Fibroblast of pulmonary artery (primary cell): ENCODE measurements at regions not wholly inside any gene's neighbourhood (a gene's known extent, or its start where the extent isn't known, plus 50 kb on each side); places are given as distances from the start of the nearest gene placed in this dataset.
"Not testable (repeated sequence)": the region's sequence is repeated elsewhere in the genome, so short reads cannot be mapped to it uniquely, and the experiment has no call there.

Experiments used
- DNase-seq: peaks from one replicate; pipeline ENCODE4 v3.0.0-alpha.2; 2010; ENCODE audit warnings: low read depth
- H3K4me3 ChIP-seq: replicated peaks from 2 replicates; pipeline ENCODE4 v1.5.1; 2011; ENCODE audit warnings: low read depth, mild to moderate bottlenecking, control low read depth, low read length, moderate library complexity
- TF ChIP-seq, protein P1 (sequence below): IDR thresholded peaks from 2 replicates; pipeline ENCODE4 v1.5.1; 2011; ENCODE audit warnings: mild to moderate bottlenecking, control low read depth, low read length, inconsistent platforms; ENCODE audit errors: missing control alignments

DNA sequence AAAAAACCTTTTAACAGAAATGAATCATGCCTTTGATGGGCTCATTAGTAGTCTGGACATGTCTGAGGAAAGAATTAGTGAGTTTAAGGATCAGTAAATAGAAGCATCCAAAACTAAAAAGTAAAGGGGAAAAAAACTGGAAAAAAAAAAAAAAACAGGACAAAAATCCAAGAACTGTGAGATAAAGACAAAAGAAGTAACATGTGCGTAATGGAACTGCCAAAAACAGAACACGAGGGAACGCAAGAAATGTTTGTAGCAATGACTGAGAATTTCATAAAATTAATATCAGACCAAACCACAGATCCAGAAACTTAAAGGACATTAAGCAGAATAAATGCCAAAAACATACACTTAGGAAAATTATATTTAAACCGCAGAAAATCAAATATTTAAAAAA is 77.4 kb downstream of the MS4A13 start:
- H3K4me3 ChIP-seq: no peak overlapping the region
- no peak for DNase-seq
- TF ChIP-seq, protein P1, sequence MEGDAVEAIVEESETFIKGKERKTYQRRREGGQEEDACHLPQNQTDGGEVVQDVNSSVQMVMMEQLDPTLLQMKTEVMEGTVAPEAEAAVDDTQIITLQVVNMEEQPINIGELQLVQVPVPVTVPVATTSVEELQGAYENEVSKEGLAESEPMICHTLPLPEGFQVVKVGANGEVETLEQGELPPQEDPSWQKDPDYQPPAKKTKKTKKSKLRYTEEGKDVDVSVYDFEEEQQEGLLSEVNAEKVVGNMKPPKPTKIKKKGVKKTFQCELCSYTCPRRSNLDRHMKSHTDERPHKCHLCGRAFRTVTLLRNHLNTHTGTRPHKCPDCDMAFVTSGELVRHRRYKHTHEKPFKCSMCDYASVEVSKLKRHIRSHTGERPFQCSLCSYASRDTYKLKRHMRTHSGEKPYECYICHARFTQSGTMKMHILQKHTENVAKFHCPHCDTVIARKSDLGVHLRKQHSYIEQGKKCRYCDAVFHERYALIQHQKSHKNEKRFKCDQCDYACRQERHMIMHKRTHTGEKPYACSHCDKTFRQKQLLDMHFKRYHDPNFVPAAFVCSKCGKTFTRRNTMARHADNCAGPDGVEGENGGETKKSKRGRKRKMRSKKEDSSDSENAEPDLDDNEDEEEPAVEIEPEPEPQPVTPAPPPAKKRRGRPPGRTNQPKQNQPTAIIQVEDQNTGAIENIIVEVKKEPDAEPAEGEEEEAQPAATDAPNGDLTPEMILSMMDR: no peak

DNA sequence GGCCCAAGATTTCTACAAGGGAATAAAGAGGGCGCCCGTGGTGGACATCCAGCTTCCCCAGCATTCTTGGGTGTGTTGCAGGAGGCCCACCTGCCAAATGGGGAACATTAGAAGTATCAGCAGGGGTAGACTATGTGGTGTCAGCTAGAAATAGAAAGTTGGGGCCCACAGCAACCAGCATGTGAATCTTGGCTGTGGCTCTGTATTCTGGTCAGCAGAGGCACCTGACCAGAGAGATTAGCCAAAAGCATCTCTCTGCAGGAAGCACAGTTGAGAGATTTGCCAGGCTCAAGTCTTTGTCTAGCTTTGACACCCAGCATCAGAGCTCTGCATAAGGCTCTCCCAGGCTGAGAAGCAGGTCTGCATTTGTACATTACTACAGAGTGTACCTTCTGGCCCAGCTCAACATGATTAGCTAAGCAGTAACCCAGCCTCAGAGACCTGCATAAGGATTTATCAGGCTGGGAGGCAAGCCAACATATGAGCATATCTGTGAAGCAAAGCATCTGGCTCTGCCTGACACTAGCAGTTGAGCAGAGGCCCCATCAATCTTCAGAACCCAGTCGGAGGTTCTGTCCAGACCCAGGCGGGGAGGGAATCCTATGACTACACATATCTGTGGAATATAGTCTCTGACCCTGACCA is 79.9 kb downstream of the MS4A13 start:
- H3K4me3 ChIP-seq: no peak overlapping the region
- TF ChIP-seq, protein P1: no peak
- DNase-seq: no peak

DNA sequence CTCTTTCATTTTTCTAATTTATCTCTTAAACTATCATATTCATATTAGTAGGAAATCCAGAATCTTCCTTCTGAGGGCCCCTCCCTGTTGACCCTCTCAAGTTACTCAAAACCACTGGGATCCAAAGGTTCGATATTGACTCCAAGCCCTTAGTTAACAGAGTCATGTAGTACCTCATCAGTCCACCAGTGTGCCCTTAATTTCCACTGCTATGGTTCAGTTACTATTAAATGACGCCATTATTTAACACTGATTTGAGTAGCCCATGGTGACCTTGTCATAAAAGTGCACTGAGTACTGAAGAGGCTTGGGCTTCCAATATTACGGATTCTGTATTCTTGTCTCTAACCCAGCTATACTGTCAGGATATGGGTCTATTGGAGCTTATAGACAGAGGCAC is 91.9 kb upstream of the MS4A8 start:
- H3K4me3 ChIP-seq: no peak overlapping the region
- TF ChIP-seq, protein P1: no peak
- DNase-seq: no peak

DNA sequence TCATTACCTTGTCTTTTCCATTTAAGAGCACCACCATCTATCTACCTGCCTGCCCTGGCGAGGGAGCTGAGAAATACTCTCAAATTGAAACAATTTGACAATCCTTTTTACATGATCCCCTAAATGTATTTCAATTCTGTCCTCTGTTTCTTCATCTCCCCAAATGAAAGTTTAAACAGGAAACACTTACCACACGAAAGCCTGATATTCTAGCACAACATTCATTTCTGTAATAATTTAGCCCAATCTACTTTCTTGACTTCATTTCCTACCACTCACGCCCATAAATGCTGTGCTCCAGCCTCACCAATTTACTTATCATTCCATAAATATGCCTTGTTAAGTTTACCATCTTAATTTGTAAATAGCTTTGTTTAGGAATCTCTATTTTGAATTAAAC is 89.8 kb upstream of the MS4A8 start:
- no peak for DNase-seq
- H3K4me3 ChIP-seq: no peak overlapping the region
- TF ChIP-seq, protein P1: no peak

DNA sequence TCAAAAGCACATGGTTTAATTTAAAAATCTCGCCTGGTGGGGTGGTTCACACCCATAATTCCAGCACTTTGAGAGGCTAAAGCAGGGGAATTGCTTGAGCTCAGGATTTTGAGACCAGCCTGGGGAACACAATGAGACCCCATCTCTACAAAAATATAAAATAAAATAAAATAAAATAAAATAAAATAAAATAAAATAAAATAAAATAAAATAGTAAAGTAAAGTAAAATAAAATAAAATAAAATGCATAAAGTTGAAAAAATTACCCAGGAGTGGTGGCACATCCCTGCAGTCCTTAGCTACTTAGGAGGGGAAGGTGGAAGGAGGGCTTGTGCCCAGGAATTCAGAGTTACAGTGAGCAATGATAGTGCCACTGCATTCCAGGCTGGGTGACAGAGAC is 88.7 kb upstream of the MS4A8 start:
- TF ChIP-seq, protein P1: no peak

DNA sequence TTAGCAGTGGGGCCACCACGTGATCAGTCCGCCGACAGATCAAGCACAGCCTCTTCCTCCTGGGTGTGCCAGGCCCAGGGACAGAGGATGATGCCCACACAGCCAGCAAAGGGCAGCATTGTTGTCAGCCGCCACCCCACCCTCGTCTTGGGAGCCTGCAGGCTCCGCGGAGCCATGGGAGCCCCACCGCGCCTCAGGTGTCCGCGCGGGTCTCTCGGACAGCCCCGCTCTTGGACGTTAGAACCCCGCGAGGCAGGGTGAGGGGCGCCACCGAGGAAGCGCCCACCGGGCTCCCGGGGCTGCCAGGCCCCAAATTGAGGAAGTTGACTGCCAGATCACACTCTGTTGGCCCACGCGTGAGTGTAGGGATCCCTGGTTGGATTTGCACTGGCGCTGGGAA is 83.9 kb upstream of the MS4A8 start:
- TF ChIP-seq, protein P1: no peak

More for the DNA sequence above, 88.7 kb upstream of the MS4A8 start:
- H3K4me3 ChIP-seq: no peak overlapping the region
- DNase-seq: no peak

DNA sequence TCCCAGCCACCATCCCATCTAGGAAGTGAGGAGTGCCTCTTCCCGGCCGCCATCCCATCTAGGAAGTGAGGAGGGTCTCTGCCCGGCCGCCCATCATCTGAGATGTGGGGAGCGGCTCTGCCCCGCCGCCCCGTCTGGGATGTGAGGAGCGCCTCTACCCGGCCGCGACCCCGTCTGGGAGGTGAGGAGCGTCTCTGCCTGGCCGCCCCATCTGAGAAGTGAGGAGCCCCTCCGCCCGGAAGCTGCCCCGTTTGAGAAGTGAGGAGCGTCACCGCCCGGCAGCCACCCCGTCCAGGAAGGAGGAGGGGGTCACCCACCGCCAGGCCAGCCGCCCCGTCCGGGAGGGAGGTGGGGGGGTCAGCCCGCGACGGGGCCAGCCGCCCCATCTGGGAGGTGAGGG is 77.5 kb upstream of the MS4A8 start:
- DNase-seq, H3K4me3 ChIP-seq: not testable (repeated sequence)

More for the DNA sequence above, 83.9 kb upstream of the MS4A8 start:
- no peak for DNase-seq
- no peak overlapping the region for H3K4me3 ChIP-seq

DNA sequence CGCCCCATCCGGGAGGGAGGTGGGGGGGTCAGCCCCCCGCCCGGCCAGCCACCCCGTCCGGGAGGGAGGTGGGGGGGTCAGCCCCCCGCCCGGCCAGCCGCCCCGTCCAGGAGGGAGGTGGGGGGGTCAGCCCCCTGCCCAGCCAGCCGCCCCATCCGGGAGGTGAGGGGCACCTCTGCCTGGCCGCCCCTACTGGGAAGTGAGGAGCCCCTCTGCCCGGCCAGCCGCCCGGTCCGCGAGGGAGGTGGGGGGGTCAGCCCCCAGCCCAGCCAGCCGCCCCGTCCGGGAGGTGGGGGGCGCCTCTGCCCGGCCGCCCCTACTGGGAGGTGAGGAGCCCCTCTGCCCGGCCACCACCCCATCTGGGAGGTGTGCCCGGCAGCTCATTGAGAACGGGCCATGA is 76.6 kb upstream of the MS4A8 start:
- not testable (repeated sequence) for H3K4me3 ChIP-seq, DNase-seq
